Left ventricle myocardium inferior (tissue), 1 donor: ENCODE measurements at regions not wholly inside any gene's neighbourhood (a gene's known extent, or its start where the extent isn't known, plus 50 kb on each side); places are given as distances from the start of the nearest gene placed in this dataset.

ENCODE experiments used
- DNase-seq: peaks from one replicate; pipeline ENCODE4 v3.0.0-alpha.2; 2020
- H3K27ac ChIP-seq: fragments of 200-600 bp; replicated peaks from 2 replicates; pipeline ENCODE4 v1.8.0; 2021
- H3K27me3 ChIP-seq: fragments of 200-600 bp; 2 replicates; pipeline ENCODE4 v1.8.0; 2021; ENCODE audit warnings: low read depth
- H3K36me3 ChIP-seq: fragments of 200-600 bp; 2 replicates; pipeline ENCODE4 v1.8.0; 2021
- H3K4me1 ChIP-seq: fragments of 200-600 bp; 2 replicates; pipeline ENCODE4 v1.8.0; 2021
- H3K4me3 ChIP-seq: fragments of 200-600 bp; 2 replicates; pipeline ENCODE4 v1.8.0; 2021; ENCODE audit warnings: mild to moderate bottlenecking, moderate library complexity
- H3K9me3 ChIP-seq: fragments of 200-600 bp; replicated peaks from 2 replicates; pipeline ENCODE4 v1.8.0; 2021
- intact Hi-C: fragments of 100-400 bp; cut with micrococcal nuclease; formaldehyde crosslinking; loops from one replicate; pipeline ENCODE4 v1.11.0; 2022
- TF ChIP-seq, protein P1 (sequence below): fragments of 200-600 bp; IDR thresholded peaks from 2 replicates; pipeline ENCODE4 v1.8.0; 2021; ENCODE audit warnings: antibody characterized with exemption, mild to moderate bottlenecking, borderline replicate concordance
- donor health status: DM: no; HTN: yes; CAD: no; lungs with severe emphysema.

GRCh38 chr13:37368501-37368900, 230.1 kb downstream of the POSTN start:
- TF ChIP-seq, protein P1, sequence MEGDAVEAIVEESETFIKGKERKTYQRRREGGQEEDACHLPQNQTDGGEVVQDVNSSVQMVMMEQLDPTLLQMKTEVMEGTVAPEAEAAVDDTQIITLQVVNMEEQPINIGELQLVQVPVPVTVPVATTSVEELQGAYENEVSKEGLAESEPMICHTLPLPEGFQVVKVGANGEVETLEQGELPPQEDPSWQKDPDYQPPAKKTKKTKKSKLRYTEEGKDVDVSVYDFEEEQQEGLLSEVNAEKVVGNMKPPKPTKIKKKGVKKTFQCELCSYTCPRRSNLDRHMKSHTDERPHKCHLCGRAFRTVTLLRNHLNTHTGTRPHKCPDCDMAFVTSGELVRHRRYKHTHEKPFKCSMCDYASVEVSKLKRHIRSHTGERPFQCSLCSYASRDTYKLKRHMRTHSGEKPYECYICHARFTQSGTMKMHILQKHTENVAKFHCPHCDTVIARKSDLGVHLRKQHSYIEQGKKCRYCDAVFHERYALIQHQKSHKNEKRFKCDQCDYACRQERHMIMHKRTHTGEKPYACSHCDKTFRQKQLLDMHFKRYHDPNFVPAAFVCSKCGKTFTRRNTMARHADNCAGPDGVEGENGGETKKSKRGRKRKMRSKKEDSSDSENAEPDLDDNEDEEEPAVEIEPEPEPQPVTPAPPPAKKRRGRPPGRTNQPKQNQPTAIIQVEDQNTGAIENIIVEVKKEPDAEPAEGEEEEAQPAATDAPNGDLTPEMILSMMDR: no peak

GRCh38 chr13:37366044-37366770, 232.4 kb downstream of the POSTN start:
- no peak for DNase-seq
- intact Hi-C loops: no loop called here
- H3K4me1 ChIP-seq: no peaks in the 10 kb centered on the region
- H3K4me3 ChIP-seq: no peak overlapping the region
- no peaks in the 10 kb centered on the region for H3K9me3 ChIP-seq
- TF ChIP-seq, protein P1: no peak
- no peak overlapping the region for H3K27ac ChIP-seq
- H3K36me3 ChIP-seq: no peaks in the 10 kb centered on the region
- no peaks in the 10 kb centered on the region for H3K27me3 ChIP-seq

More at GRCh38 chr13:37368501-37368900, 230.1 kb downstream of the POSTN start:
- intact Hi-C loops: no loop called here
- no peaks in the 10 kb centered on the region for H3K27me3 ChIP-seq
- H3K27ac ChIP-seq: no peak overlapping the region
- no peak overlapping the region for H3K4me3 ChIP-seq
- no peaks in the 10 kb centered on the region for H3K36me3 ChIP-seq
- H3K9me3 ChIP-seq: no peaks in the 10 kb centered on the region
- H3K4me1 ChIP-seq: no peaks in the 10 kb centered on the region
- DNase-seq: no peak

DNA sequence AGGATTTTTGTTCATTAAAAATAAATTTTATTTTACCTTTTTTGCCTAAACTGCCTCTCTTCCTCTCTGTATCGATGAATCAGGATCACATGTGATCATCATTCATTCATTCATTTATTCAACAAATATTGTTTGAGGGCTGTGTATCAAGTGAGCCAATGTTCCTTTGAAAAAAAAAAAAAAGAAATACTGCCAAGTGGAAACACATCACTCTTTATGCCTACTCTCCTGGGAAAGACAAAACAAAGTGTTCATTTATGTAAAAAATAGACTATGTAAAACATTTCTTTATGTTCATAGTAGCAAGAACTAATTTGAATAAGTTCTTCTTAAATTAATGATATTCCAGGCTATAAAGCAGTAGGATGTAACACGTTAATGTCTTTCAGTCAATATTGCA, 233.1 kb downstream of the POSTN start:
- no peak overlapping the region for H3K4me3 ChIP-seq
- H3K27ac ChIP-seq: no peak overlapping the region
- TF ChIP-seq, protein P1: no peak
- no peak for DNase-seq
- intact Hi-C loops: no loop called here
- no peaks in the 10 kb centered on the region for H3K4me1 ChIP-seq
- H3K9me3 ChIP-seq: no peaks in the 10 kb centered on the region
- H3K27me3 ChIP-seq: no peaks in the 10 kb centered on the region
- no peaks in the 10 kb centered on the region for H3K36me3 ChIP-seq

DNA sequence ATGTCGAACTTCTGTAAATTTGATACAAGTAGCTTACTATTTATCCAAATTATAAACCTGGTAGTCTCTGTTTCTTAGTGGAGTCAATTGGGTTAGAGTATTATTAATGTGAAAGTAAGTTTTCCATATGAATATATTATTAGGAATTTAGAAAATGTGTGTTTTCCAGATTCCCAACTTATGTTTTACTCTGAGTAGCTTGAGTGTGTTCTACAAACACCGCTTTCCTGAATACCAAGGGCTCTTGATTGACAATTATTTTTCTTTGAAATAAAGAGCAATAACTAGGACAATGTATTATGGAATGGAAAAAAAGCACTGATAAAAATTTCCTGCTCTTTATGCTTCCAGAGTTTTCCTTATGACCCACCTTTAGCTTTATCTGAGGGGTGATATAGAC, 233.6 kb downstream of the POSTN start:
- intact Hi-C loops: no loop called here
- TF ChIP-seq, protein P1: no peak
- no peaks in the 10 kb centered on the region for H3K4me1 ChIP-seq

DNA sequence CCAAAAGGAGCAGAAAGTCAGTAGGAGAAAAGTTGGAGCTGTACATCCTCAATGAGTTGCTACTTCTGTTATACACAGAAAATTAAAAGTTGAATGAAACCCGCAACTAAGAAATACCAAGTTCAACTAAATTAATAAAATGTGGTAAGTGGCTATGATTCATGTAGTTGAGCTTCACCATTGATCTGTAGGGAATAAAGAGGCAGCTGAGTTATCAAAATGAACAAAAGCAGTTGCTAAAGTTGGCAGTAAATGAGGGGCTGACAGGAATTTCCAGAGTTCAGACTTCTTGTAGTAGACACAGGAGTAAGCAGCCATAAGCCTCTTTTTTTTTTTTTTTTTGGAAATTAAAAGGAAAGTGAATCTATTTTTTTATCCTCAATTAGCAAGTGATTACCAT, 234.6 kb downstream of the POSTN start:
- no peak for DNase-seq
- Histone ChIP-seq H3K36me3 (no peaks in the 10 kb centered on the region), H3K9me3 (no peaks in the 10 kb centered on the region), H3K4me3 (no peak overlapping the region), H3K27me3 (no peaks in the 10 kb centered on the region), H3K27ac (no peak overlapping the region), H3K4me1 (no peaks in the 10 kb centered on the region)
- TF ChIP-seq, protein P1: no peak
- intact Hi-C loops: no loop called here

More for the DNA sequence above, 233.6 kb downstream of the POSTN start:
- H3K9me3 ChIP-seq: no peaks in the 10 kb centered on the region
- H3K27me3 ChIP-seq: no peaks in the 10 kb centered on the region
- H3K27ac ChIP-seq: no peak overlapping the region
- DNase-seq: no peak
- H3K36me3 ChIP-seq: no peaks in the 10 kb centered on the region
- H3K4me3 ChIP-seq: no peak overlapping the region
